GM23338 (cell line): ENCODE measurements at regions not wholly inside any gene's neighbourhood (a gene's known extent, or its start where the extent isn't known, plus 50 kb on each side); places are given as distances from the start of the nearest gene placed in this dataset.

Experiments used
- ATAC-seq: fragments of 200-7000 bp; cut with Tn5 transposase; 3 replicates; pipeline ENCODE4 v1.9.1; 2020
- DNase-seq: peaks from one replicate; pipeline ENCODE4 v3.0.0-alpha.2; 2015; ENCODE audit warnings: low spot score
- H2AFZ ChIP-seq: fragments of 200-600 bp; sonication (generic); 2 replicates; pipeline ENCODE4 v1.8.0; 2016; ENCODE audit warnings: antibody characterized with exemption, mild to moderate bottlenecking, moderate library complexity
- H3F3A ChIP-seq: fragments of 200-600 bp; sonication (generic); replicated peaks from 2 replicates; pipeline ENCODE4 v1.8.0; 2017; ENCODE audit warnings: antibody characterized with exemption, mixed run types, low read depth
- H3K27ac ChIP-seq: fragments of 200-600 bp; sonication (generic); 2 replicates; pipeline ENCODE4 v1.6.1; 2016; ENCODE audit warnings: low read depth
- H3K27me3 ChIP-seq: fragments of 200-600 bp; sonication (generic); 2 replicates; pipeline ENCODE4 v1.8.0; 2016; ENCODE audit warnings: mild to moderate bottlenecking, mixed run types, moderate library complexity; ENCODE audit not compliant: insufficient read depth
- H3K36me3 ChIP-seq: fragments of 200-600 bp; sonication (generic); 2 replicates; pipeline ENCODE4 v1.8.0; 2016; ENCODE audit warnings: mild to moderate bottlenecking; ENCODE audit not compliant: insufficient read depth
- H3K4me1 ChIP-seq: fragments of 200-600 bp; sonication (generic); 2 replicates; pipeline ENCODE4 v1.8.0; 2016; ENCODE audit warnings: mild to moderate bottlenecking, moderate library complexity; ENCODE audit not compliant: insufficient read depth
- H3K4me2 ChIP-seq: fragments of 200-600 bp; sonication (generic); 2 replicates; pipeline ENCODE4 v1.7.1; 2017; ENCODE audit warnings: mixed run types
- H3K4me3 ChIP-seq: fragments of 200-600 bp; sonication (generic); 2 replicates; pipeline ENCODE4 v1.6.1; 2016; ENCODE audit warnings: mixed run types
- H3K79me2 ChIP-seq: fragments of 200-600 bp; sonication (generic); replicated peaks from 2 replicates; pipeline ENCODE4 v1.8.0; 2017; ENCODE audit warnings: mild to moderate bottlenecking; ENCODE audit not compliant: insufficient read depth
- H3K9me2 ChIP-seq: fragments of 200-600 bp; sonication (generic); 2 replicates; pipeline ENCODE4 v1.8.0; 2017; ENCODE audit not compliant: insufficient read depth
- H4K20me1 ChIP-seq: fragments of 200-600 bp; sonication (generic); replicated peaks from 2 replicates; pipeline ENCODE4 v1.8.0; 2017; ENCODE audit warnings: mild to moderate bottlenecking; ENCODE audit not compliant: insufficient read depth
- H3K27ac Mint-ChIP-seq: 2 replicates; pipeline ENCODE4 v1.8.0; 2020; ENCODE audit warnings: inconsistent platforms, mild to moderate bottlenecking, moderate library complexity, mixed read lengths
- H3K27me3 Mint-ChIP-seq: 3 replicates; pipeline ENCODE4 v1.8.0; 2022; ENCODE audit warnings: low read depth, mild to moderate bottlenecking, moderate library complexity, mixed read lengths, inconsistent platforms; ENCODE audit not compliant: insufficient read depth, poor library complexity
- H3K36me3 Mint-ChIP-seq: 3 replicates; pipeline ENCODE4 v1.8.0; 2021; ENCODE audit warnings: low read depth, mild to moderate bottlenecking, inconsistent platforms, moderate library complexity, mixed read lengths
- H3K4me1 Mint-ChIP-seq: 3 replicates; pipeline ENCODE4 v1.8.0; 2020; ENCODE audit warnings: mild to moderate bottlenecking, inconsistent platforms, mixed read lengths
- H3K4me3 Mint-ChIP-seq: 3 replicates; pipeline ENCODE4 v1.8.0; 2021; ENCODE audit warnings: moderate library complexity, mild to moderate bottlenecking, inconsistent platforms, mixed read lengths
- H3K9me3 Mint-ChIP-seq: 3 replicates; pipeline ENCODE4 v1.8.0; 2020; ENCODE audit warnings: moderate library complexity, mild to moderate bottlenecking, inconsistent platforms, mixed read lengths
- CREB1 ChIP-seq: fragments of 250-450 bp; sonication (Bioruptor Pico); IDR thresholded peaks from 2 replicates; pipeline ENCODE4 v1.5.0; 2020; ENCODE audit warnings: low read depth, mild to moderate bottlenecking, moderate library complexity
- CTCF ChIP-seq, 2 experiments: fragments of 200-600 bp in 1 of 2; sonication (generic) in 1 of 2; conservative IDR thresholded peaks; 2 replicates each; pipeline versions ENCODE4 v1.5.1 to v1.6.1; 2016 to 2017; ENCODE audit warnings: antibody characterized with exemption in 2 of 2, low read depth in 2 of 2, mild to moderate bottlenecking in 2 of 2, moderate library complexity in 1 of 2
- ETS1 ChIP-seq: IDR thresholded peaks from 2 replicates; pipeline ENCODE4 v1.6.1; 2016; ENCODE audit warnings: antibody characterized with exemption
- EZH2 ChIP-seq: fragments of 200-600 bp; sonication (generic); IDR thresholded peaks from one replicate; pipeline ENCODE4 v1.8.0; 2017; ENCODE audit warnings: antibody characterized with exemption, mild to moderate bottlenecking, low read depth; ENCODE audit not compliant: unreplicated experiment
- EZH2phosphoT487 ChIP-seq: fragments of 200-600 bp; sonication (generic); IDR thresholded peaks from one replicate; pipeline ENCODE4 v1.8.1; 2018; ENCODE audit warnings: antibody characterized with exemption; ENCODE audit not compliant: unreplicated experiment
- JUNB ChIP-seq: IDR thresholded peaks from one replicate; pipeline ENCODE4 v1.6.1; 2016; ENCODE audit warnings: antibody characterized with exemption; ENCODE audit not compliant: unreplicated experiment
- NANOG ChIP-seq: IDR thresholded peaks from 2 replicates; pipeline ENCODE4 v1.6.1; 2016; ENCODE audit warnings: antibody characterized with exemption, borderline replicate concordance
- POLR2AphosphoS5 ChIP-seq: IDR thresholded peaks from 2 replicates; pipeline ENCODE4 v1.6.1; 2016; ENCODE audit warnings: antibody characterized with exemption, low read depth
- REST ChIP-seq: IDR thresholded peaks from one replicate; pipeline ENCODE4 v1.6.1; 2018; ENCODE audit warnings: antibody characterized with exemption; ENCODE audit not compliant: unreplicated experiment
- STAT1 ChIP-seq: IDR thresholded peaks from one replicate; pipeline ENCODE4 v1.6.1; 2016; ENCODE audit warnings: antibody characterized with exemption; ENCODE audit not compliant: unreplicated experiment
- ZNF114 ChIP-seq: fragments of 250-450 bp; sonication (Bioruptor Pico); IDR thresholded peaks from 2 replicates; pipeline ENCODE4 v1.5.0; 2020; ENCODE audit warnings: mild to moderate bottlenecking, moderate library complexity
- ZNF331 ChIP-seq: fragments of 250-450 bp; sonication (Bioruptor Pico); IDR thresholded peaks from 2 replicates; pipeline ENCODE4 v1.5.0; 2020; ENCODE audit warnings: low read depth, mild to moderate bottlenecking, moderate library complexity
- ZNF462 ChIP-seq: fragments of 250-450 bp; sonication (Bioruptor Pico); IDR thresholded peaks from 2 replicates; pipeline ENCODE4 v1.5.0; 2020; ENCODE audit warnings: mild to moderate bottlenecking, moderate library complexity

GRCh38 chr1:58986996-58987767, 203.3 kb upstream of the JUN start:
- Mint-ChIP-seq H3K36me3 (no peaks in the 10 kb centered on the region), H3K4me1 (peaks cover 7% of the 10 kb centered on the region; the same call in 2 of the 3 replicates), H3K9me3 (no peaks in the 10 kb centered on the region), H3K4me3 (no peak overlapping the region), H3K27ac (no peak overlapping the region), H3K27me3 (peaks cover 3% of the 10 kb centered on the region)
- Histone ChIP-seq H3K4me1 (peaks cover 3% of the 10 kb centered on the region; the same call in 1 of the 2 replicates), H3F3A (no peaks in the 10 kb centered on the region), H3K27me3 (no peaks in the 10 kb centered on the region), H4K20me1 (no peaks in the 10 kb centered on the region), H3K4me3 (no peak overlapping the region), H3K36me3 (no peaks in the 10 kb centered on the region), H2AFZ (no peak overlapping the region), H3K4me2 (no peak overlapping the region), H3K79me2 (no peaks in the 10 kb centered on the region), H3K9me2 (peaks cover 20% of the 10 kb centered on the region), H3K27ac (no peak overlapping the region)
- no peak for ATAC-seq
- no peak for TF ChIP-seq EZH2
- TF ChIP-seq ZNF114 (CRISPR knock-in tag), result no peak
- TF ChIP-seq NANOG, result no peak
- TF ChIP-seq CTCF (conservative IDR thresholded peaks at IDR 0.05; ENCODE audit: low read depth in 2 of 2), result no peak
- TF ChIP-seq CREB1 (CRISPR knock-in tag), result no peak
- TF ChIP-seq ZNF462 (CRISPR knock-in tag), result no peak
- no peak for TF ChIP-seq ETS1
- TF ChIP-seq ZNF331 (CRISPR knock-in tag), result no peak
- TF ChIP-seq JUNB, result no peak
- TF ChIP-seq REST, result no peak
- no peak for TF ChIP-seq EZH2phosphoT487
- no peak for TF ChIP-seq STAT1
- TF ChIP-seq POLR2AphosphoS5, result no peak
- no peak for DNase-seq
